ENCODE measurements at regions not wholly inside any gene's neighbourhood (a gene's known extent, or its start where the extent isn't known, plus 50 kb on each side); places are given as distances from the start of the nearest gene placed in this dataset.

DNA sequence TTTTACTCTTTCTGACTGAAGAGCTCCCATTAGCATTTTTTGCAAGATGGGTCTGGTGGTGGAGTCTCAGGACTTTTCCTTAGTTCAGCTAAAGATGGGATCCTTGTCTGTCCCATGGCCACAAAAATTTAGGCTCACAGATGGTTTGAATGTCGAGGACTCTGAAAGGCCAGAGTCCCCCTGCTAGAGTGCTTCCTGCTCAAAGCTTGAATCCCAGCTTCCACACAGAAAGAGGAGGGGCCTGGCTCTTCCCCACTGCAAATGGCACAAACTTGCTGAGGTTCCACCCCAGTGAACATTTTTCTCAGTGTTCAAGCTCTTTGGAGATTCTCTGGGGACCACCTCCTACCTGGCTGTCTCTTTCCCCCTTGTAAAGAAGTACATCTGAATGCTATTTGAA is 64.7 kb upstream of the UGT2B15 start:
- Histone ChIP-seq H3K9me3 (no peaks in the 10 kb centered on the region), H3K27me3 (no peaks in the 10 kb centered on the region)
- TF ChIP-seq POLR2A (IDR thresholded peaks at IDR 0.05): no peak
- TF ChIP-seq, protein P1, sequence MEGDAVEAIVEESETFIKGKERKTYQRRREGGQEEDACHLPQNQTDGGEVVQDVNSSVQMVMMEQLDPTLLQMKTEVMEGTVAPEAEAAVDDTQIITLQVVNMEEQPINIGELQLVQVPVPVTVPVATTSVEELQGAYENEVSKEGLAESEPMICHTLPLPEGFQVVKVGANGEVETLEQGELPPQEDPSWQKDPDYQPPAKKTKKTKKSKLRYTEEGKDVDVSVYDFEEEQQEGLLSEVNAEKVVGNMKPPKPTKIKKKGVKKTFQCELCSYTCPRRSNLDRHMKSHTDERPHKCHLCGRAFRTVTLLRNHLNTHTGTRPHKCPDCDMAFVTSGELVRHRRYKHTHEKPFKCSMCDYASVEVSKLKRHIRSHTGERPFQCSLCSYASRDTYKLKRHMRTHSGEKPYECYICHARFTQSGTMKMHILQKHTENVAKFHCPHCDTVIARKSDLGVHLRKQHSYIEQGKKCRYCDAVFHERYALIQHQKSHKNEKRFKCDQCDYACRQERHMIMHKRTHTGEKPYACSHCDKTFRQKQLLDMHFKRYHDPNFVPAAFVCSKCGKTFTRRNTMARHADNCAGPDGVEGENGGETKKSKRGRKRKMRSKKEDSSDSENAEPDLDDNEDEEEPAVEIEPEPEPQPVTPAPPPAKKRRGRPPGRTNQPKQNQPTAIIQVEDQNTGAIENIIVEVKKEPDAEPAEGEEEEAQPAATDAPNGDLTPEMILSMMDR (IDR thresholded peaks at IDR 0.05): no peak

DNA sequence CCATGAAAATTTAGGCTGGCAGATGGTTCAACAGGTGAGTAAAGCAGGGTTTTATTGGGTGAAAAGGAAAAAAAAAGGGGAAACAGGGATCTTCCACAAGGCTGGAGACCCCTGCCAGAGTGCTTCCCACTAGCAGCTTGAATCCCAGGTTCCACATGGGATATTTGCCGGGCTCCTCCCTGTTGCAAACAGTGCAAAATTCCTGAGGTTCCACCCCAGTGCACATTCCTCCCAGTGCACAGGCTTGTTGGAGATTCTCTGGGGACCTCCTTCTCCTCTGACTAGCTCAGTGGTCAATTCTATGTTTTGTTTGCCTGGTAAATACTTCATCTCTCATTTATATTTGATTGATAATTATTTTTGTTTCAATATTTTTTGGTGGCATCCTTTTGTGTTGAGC is 66.4 kb upstream of the UGT2B15 start:
- intact Hi-C loops (cut with DNase I): no loop called here
- no peaks in the 10 kb centered on the region for H3K27me3 ChIP-seq
- peaks cover 37% of the 10 kb centered on the region for H3K4me1 ChIP-seq
- ATAC-seq (no peak), DNase-seq (no peak)
- H3K27ac ChIP-seq: peak overlapping the region in 2 of 4 donors; percentile 45 to 84
- H3K9me3 ChIP-seq: no peaks in the 10 kb centered on the region
- H3K4me3 ChIP-seq: no peak overlapping the region
- TF ChIP-seq, protein P1 (IDR thresholded peaks at IDR 0.05): no peak
- no peak for TF ChIP-seq POLR2A (IDR thresholded peaks at IDR 0.05)
- H3K36me3 ChIP-seq (replicated peaks in 1 of 2; ENCODE audit: insufficient read depth in 1 of 2, low read depth in 2 of 2): no peaks in the 10 kb centered on the region
- 43 to 79% methylated on average over 1 of the region's 1 CpG for WGBS, 2 donors

More for the DNA sequence above, 64.7 kb upstream of the UGT2B15 start:
- no peak for ATAC-seq
- WGBS, 2 donors: 44 to 78% methylated on average over 1 of the region's 1 CpG
- Histone ChIP-seq H3K4me3 (no peak overlapping the region), H3K27ac (peak overlapping the region in 3 of 4 donors; percentile 45 to 84 (median 54)), H3K36me3 (replicated peaks in 1 of 2; ENCODE audit: insufficient read depth in 1 of 2, low read depth in 2 of 2) (no peaks in the 10 kb centered on the region), H3K4me1 (peaks cover 42% of the 10 kb centered on the region)
- intact Hi-C loops (cut with DNase I): no loop called here
- no peak for DNase-seq

GRCh38 chr4:68738036-68738435 is 67.6 kb upstream of the UGT2B15 start:
- H3K27me3 ChIP-seq: no peaks in the 10 kb centered on the region
- no peak for TF ChIP-seq POLR2A (IDR thresholded peaks at IDR 0.05)
- TF ChIP-seq, protein P1 (IDR thresholded peaks at IDR 0.05): no peak
- no peaks in the 10 kb centered on the region for H3K36me3 ChIP-seq (replicated peaks in 1 of 2; ENCODE audit: insufficient read depth in 1 of 2, low read depth in 2 of 2)
- intact Hi-C loops (cut with DNase I): no loop called here
- no peak for DNase-seq
- ATAC-seq: no peak
- 87 to 97% methylated on average over 2 of the region's 2 CpGs for WGBS, 2 donors
- no peak overlapping the region for H3K4me3 ChIP-seq
- no peak overlapping the region for H3K27ac ChIP-seq
- H3K9me3 ChIP-seq: no peaks in the 10 kb centered on the region
- peaks cover 27% of the 10 kb centered on the region for H3K4me1 ChIP-seq

- Histone ChIP-seq H3K27ac (peak overlapping the region in 2 of 4 donors; percentile 4 to 24), H3K9me3 (no peaks in the 10 kb centered on the region), H3K27me3 (no peaks in the 10 kb centered on the region), H3K4me1 (peaks cover 19% of the 10 kb centered on the region), H3K4me3 (no peak overlapping the region), H3K36me3 (replicated peaks in 1 of 2; ENCODE audit: insufficient read depth in 1 of 2, low read depth in 2 of 2) (no peaks in the 10 kb centered on the region)
- intact Hi-C loops (cut with DNase I): no loop called here
- TF ChIP-seq, protein P1 (IDR thresholded peaks at IDR 0.05): no peak
- no peak for TF ChIP-seq POLR2A (IDR thresholded peaks at IDR 0.05)
- 67 to 75% methylated on average over 2 of the region's 2 CpGs for WGBS, 2 donors
- ATAC-seq: no peak
- no peak for DNase-seq
These were observed 71.4 kb upstream of the UGT2B10 start for GRCh38 chr4:68744368-68744767.

DNA sequence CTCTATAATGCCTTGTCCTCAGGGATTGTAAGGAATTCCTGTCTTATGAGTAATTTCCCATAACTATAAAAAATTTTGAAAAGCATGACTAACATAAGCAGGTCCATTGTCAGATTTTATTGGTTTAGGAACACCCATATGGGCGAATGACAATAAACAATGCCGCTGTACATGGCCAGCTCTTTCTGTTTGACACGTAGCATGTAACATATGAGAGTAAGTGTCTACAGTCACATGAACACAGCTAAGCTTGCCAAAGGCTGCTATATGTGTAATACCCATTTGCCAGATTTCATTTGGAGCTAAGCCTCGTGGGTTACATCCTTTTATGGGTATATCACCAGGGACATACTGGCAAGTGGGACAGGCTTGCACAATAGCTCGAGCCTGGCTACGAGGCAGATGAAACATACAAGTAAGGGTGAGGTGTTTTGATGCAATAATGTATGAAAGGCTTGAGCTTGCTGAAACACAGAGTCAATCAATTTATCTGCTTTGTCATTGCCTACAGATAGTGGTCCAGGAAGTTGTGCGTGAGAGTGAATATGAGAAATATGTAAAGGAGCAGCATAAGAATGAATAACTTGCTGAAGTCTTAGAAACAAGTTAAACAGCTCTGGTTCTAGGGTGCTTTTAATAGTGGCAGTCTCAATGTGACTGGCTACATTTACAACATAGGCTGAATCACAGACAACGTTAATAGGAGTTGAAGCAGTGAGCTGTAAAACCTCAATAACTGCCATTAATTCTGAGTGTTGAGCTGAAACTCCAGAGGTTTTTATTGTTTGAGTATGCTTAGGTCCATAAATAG is 67.4 kb upstream of the UGT2B10 start:
- ATAC-seq (no peak), DNase-seq (no peak)
- WGBS, 2 donors: 61 to 75% methylated on average over 8 of the region's 8 CpGs
- Histone ChIP-seq H3K4me3 (no peak overlapping the region), H3K27ac (no peak overlapping the region), H3K9me3 (no peaks in the 10 kb centered on the region), H3K36me3 (replicated peaks in 1 of 2; ENCODE audit: insufficient read depth in 1 of 2, low read depth in 2 of 2) (no peaks in the 10 kb centered on the region), H3K4me1 (peaks cover 27% of the 10 kb centered on the region), H3K27me3 (no peaks in the 10 kb centered on the region)
- intact Hi-C loops (cut with DNase I): no loop called here
- TF ChIP-seq, protein P1 (IDR thresholded peaks at IDR 0.05): no peak

Measured in body of pancreas (tissue), 4 donors.